ENCODE measurements at regions not wholly inside any gene's neighbourhood (a gene's known extent, or its start where the extent isn't known, plus 50 kb on each side); places are given as distances from the start of the nearest gene placed in this dataset.
A peak's percentile ranks its signal among the peaks of the same experiment; 100 is the strongest.

DNA sequence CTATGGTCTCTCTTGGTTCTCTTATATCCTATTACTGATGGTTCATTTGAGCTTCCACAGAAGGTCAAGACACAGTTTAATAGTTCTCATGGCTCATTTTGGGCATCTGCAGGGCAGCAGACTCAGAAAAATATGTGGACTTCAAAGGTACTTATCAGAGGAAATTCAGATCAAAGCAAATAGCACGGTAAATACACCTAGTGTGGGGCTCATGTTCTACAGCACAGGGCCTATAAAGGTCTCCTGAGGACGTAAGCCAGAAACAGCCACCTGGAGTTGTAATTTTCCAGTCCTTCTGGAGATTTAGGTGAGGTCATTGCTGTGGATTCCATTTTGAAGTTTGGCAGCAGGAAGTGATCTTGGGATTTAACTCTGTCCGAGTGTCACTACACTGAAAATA, 134.5 kb upstream of the SGO1 start:
- TF ChIP-seq CTCF (IDR thresholded peaks at IDR 0.05) (peak in 1 of 7 experiments; percentile 14), POLR2AphosphoS5 (IDR thresholded peaks at IDR 0.05) (peak in 2 of 3 donors; percentile 25 to 64), EP300 (IDR thresholded peaks at IDR 0.05) (no peak)
